Testis (tissue), 2 donors: ENCODE measurements at regions not wholly inside any gene's neighbourhood (a gene's known extent, or its start where the extent isn't known, plus 50 kb on each side); places are given as distances from the start of the nearest gene placed in this dataset.

Experiments
- DNase-seq: peaks from one replicate; pipeline ENCODE4 v3.0.0-alpha.2; 2019
- H3K27ac ChIP-seq, 2 donors: fragments of 200-600 bp; sonication (generic); one replicate each; pipeline ENCODE4 v1.5.1; 2019
- H3K27me3 ChIP-seq: fragments of 200-600 bp; sonication (generic); one replicate; pipeline ENCODE4 v1.5.1; 2019
- H3K36me3 ChIP-seq: fragments of 200-600 bp; sonication (generic); one replicate; pipeline ENCODE4 v1.5.1; 2017; ENCODE audit warnings: low read depth; ENCODE audit errors: missing control alignments
- H3K4me1 ChIP-seq: fragments of 200-600 bp; sonication (generic); one replicate; pipeline ENCODE4 v1.5.1; 2019
- H3K4me3 ChIP-seq, 2 donors: fragments of 200-600 bp; sonication (generic); one replicate each; pipeline ENCODE4 v1.5.1; 2017 to 2019
- H3K9me3 ChIP-seq: fragments of 200-600 bp; sonication (generic); one replicate; pipeline ENCODE4 v1.5.1; 2017
- POLR2A ChIP-seq: fragments of 450-650 bp; IDR thresholded peaks from one replicate; pipeline ENCODE4 v1.6.1; 2017; ENCODE audit warnings: antibody characterized with exemption, mild to moderate bottlenecking, moderate library complexity
- WGBS, 2 donors: methylation state at CpG; one replicate each; pipeline ENCODE4 v1.1.5; 2018; 5-methylcytosine and 5-hydroxymethylcytosine counted together
- intact Hi-C: fragments of 100-400 bp; cut with DNase I; formaldehyde crosslinking; loops from one replicate; pipeline ENCODE4 v1.15.1; 2023; ENCODE audit warnings: low total_unique reads
- TF ChIP-seq, protein P1 (sequence below), 3 experiments: fragments of 450-650 bp in 2 of 3; fragments of 200-600 bp in 1 of 3; sonication (generic) in 1 of 3; IDR thresholded peaks; one replicate each; pipeline ENCODE4 v1.5.1; 2016 to 2019; ENCODE audit warnings: antibody characterized with exemption in 3 of 3, mild to moderate bottlenecking in 2 of 3, moderate library complexity in 1 of 3

DNA sequence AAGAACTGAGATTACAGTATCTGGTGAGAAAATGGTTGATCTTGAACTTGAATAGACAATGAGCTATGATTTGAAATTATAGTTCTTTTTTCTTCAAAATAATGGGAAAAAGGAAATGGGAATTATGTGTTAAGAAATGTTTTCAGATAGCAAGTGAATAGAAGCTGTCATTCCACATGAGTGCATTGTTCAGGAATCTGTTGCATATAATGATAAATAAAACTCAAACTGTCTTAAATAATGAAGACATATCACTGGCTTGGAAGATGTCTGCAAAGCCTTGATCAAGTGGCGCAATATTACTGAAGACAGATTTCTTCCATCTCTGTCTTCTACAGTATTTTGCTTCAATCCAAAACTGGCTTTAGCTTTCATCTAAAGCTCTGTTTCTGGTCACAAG lies 479.3 kb upstream of the ZFP42 start:
- no peak for TF ChIP-seq POLR2A
- TF ChIP-seq, protein P1, sequence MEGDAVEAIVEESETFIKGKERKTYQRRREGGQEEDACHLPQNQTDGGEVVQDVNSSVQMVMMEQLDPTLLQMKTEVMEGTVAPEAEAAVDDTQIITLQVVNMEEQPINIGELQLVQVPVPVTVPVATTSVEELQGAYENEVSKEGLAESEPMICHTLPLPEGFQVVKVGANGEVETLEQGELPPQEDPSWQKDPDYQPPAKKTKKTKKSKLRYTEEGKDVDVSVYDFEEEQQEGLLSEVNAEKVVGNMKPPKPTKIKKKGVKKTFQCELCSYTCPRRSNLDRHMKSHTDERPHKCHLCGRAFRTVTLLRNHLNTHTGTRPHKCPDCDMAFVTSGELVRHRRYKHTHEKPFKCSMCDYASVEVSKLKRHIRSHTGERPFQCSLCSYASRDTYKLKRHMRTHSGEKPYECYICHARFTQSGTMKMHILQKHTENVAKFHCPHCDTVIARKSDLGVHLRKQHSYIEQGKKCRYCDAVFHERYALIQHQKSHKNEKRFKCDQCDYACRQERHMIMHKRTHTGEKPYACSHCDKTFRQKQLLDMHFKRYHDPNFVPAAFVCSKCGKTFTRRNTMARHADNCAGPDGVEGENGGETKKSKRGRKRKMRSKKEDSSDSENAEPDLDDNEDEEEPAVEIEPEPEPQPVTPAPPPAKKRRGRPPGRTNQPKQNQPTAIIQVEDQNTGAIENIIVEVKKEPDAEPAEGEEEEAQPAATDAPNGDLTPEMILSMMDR (IDR thresholded peaks at IDR 0.05): no peak
- H3K4me3 ChIP-seq: no peak overlapping the region
- no peak overlapping the region for H3K27ac ChIP-seq
- H3K36me3 ChIP-seq: no peaks in the 10 kb centered on the region
- H3K27me3 ChIP-seq: no peaks in the 10 kb centered on the region
- no peak for DNase-seq
- WGBS, 2 donors: 95 to 96% methylated on average over 1 of the region's 1 CpG
- no peaks in the 10 kb centered on the region for H3K4me1 ChIP-seq
- intact Hi-C loops: no loop called here
- no peaks in the 10 kb centered on the region for H3K9me3 ChIP-seq

GRCh38 chr4:187541666-187542065 lies 453.9 kb upstream of the ZFP42 start:
- no peaks in the 10 kb centered on the region for H3K4me1 ChIP-seq
- no peaks in the 10 kb centered on the region for H3K9me3 ChIP-seq
- WGBS, 2 donors: 89 to 90% methylated on average over 6 of the region's 6 CpGs
- DNase-seq: no peak
- no peaks in the 10 kb centered on the region for H3K36me3 ChIP-seq
- intact Hi-C loops: no loop called here
- no peaks in the 10 kb centered on the region for H3K27me3 ChIP-seq
- H3K27ac ChIP-seq: no peak overlapping the region
- TF ChIP-seq, protein P1 (IDR thresholded peaks at IDR 0.05): no peak
- TF ChIP-seq POLR2A: no peak
- H3K4me3 ChIP-seq: no peak overlapping the region

DNA sequence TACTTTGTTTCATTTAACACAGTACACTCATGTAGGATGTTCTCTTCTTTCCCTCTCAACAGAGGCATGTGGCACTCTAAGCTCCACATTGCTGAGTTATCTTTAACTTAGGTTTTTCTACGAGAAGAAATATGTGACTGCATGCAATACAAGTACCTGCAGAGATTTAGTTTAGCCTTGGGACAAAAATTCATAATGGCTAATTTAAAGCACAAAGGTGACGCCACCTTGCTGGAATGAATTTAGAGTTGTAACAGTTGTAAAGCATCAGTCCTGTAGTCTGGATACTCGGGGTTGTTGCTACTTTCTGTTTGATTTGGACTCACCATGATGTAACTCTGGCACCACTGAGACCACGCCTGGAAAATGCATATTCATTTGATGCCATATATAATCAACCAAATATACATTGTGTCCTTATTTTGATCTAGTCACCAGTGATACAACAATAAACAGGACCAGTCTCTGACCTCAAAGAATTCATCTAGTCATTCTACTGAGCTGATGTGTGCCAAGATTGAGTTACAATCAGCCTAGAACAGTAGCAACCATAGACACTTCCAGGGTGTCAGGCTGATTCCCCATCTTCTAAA lies 451.0 kb upstream of the ZFP42 start:
- WGBS, 2 donors: 71 to 82% methylated on average over 4 of the region's 4 CpGs
- intact Hi-C loops: no loop called here
- H3K36me3 ChIP-seq: no peaks in the 10 kb centered on the region
- no peak overlapping the region for H3K4me3 ChIP-seq
- no peaks in the 10 kb centered on the region for H3K4me1 ChIP-seq
- H3K27me3 ChIP-seq: no peaks in the 10 kb centered on the region
- no peak for TF ChIP-seq POLR2A
- TF ChIP-seq, protein P1 (IDR thresholded peaks at IDR 0.05): no peak
- H3K27ac ChIP-seq: no peak overlapping the region
- no peak for DNase-seq
- no peaks in the 10 kb centered on the region for H3K9me3 ChIP-seq

GRCh38 chr4:187547316-187547715 lies 448.3 kb upstream of the ZFP42 start:
- Histone ChIP-seq H3K4me1 (no peaks in the 10 kb centered on the region), H3K36me3 (no peaks in the 10 kb centered on the region), H3K27ac (no peak overlapping the region), H3K4me3 (no peak overlapping the region), H3K9me3 (no peaks in the 10 kb centered on the region), H3K27me3 (no peaks in the 10 kb centered on the region)
- WGBS, 2 donors: 22 to 31% methylated on average over 5 of the region's 5 CpGs
- intact Hi-C loops: no loop called here
- DNase-seq: no peak
- no peak for TF ChIP-seq POLR2A
- TF ChIP-seq, protein P1 (IDR thresholded peaks at IDR 0.05): no peak

- DNase-seq: no peak
- Histone ChIP-seq H3K4me3 (no peak overlapping the region), H3K4me1 (no peaks in the 10 kb centered on the region), H3K27ac (no peak overlapping the region), H3K27me3 (no peaks in the 10 kb centered on the region), H3K9me3 (no peaks in the 10 kb centered on the region), H3K36me3 (no peaks in the 10 kb centered on the region)
- WGBS, 2 donors: 73 to 81% methylated on average over 5 of the region's 5 CpGs
- TF ChIP-seq POLR2A: no peak
- TF ChIP-seq, protein P1 (IDR thresholded peaks at IDR 0.05): no peak
- intact Hi-C loops: no loop called here
These were observed 445.2 kb upstream of the ZFP42 start for GRCh38 chr4:187550256-187550950.
